HG02852 (cell line): ENCODE measurements at regions not wholly inside any gene's neighbourhood (a gene's known extent, or its start where the extent isn't known, plus 50 kb on each side); places are given as distances from the start of the nearest gene placed in this dataset.

Experiments
- ATAC-seq: cut with Tn5 transposase; IDR thresholded peaks from one replicate; pipeline ENCODE4 v1.9.1; 2021; ENCODE audit warnings: mild to moderate bottlenecking, moderate library complexity; ENCODE audit not compliant: unreplicated experiment

GRCh38 chr15:53307952-53308624 lies 451.4 kb downstream of the WDR72 start:
- ATAC-seq, result no peak

GRCh38 chr15:53305554-53305953 lies 453.9 kb downstream of the WDR72 start:
- ATAC-seq, result no peak

- no peak for ATAC-seq
Observed at GRCh38 chr15:53305101-53305500, 454.4 kb downstream of the WDR72 start.

- no peak for ATAC-seq
Observed at GRCh38 chr15:53297828-53298227, 461.6 kb downstream of the WDR72 start.

GRCh38 chr15:53296603-53297002 lies 462.9 kb downstream of the WDR72 start:
- ATAC-seq, result no peak

- ATAC-seq, result no peak
Observed at GRCh38 chr15:53295574-53295973, 463.9 kb downstream of the WDR72 start.

- no peak for ATAC-seq
Observed at GRCh38 chr15:53288542-53288941, 470.9 kb downstream of the WDR72 start.

GRCh38 chr15:53274630-53275029 lies 484.5 kb upstream of the ONECUT1 start:
- no peak for ATAC-seq

GRCh38 chr15:53272116-53272515 lies 482.0 kb upstream of the ONECUT1 start:
- ATAC-seq, result no peak

GRCh38 chr15:53266176-53266575 lies 476.0 kb upstream of the ONECUT1 start:
- ATAC-seq, result no peak

- no peak for ATAC-seq
Observed at GRCh38 chr15:53260647-53261046, 470.5 kb upstream of the ONECUT1 start.

- no peak for ATAC-seq
Observed at GRCh38 chr15:53256457-53256856, 466.3 kb upstream of the ONECUT1 start.

GRCh38 chr15:53256043-53256442 lies 465.9 kb upstream of the ONECUT1 start:
- no peak for ATAC-seq

GRCh38 chr15:53251996-53252395 lies 461.9 kb upstream of the ONECUT1 start:
- ATAC-seq, result no peak

GRCh38 chr15:53251523-53251922 lies 461.4 kb upstream of the ONECUT1 start:
- no peak for ATAC-seq

GRCh38 chr15:53247041-53247708 lies 457.0 kb upstream of the ONECUT1 start:
- no peak for ATAC-seq

GRCh38 chr15:53246404-53246803 lies 456.3 kb upstream of the ONECUT1 start:
- ATAC-seq, result no peak

- no peak for ATAC-seq
Observed at GRCh38 chr15:53233801-53234200, 443.7 kb upstream of the ONECUT1 start.

GRCh38 chr15:53230473-53230872 lies 440.3 kb upstream of the ONECUT1 start:
- no peak for ATAC-seq

GRCh38 chr15:53226559-53226958 lies 436.4 kb upstream of the ONECUT1 start:
- ATAC-seq, result no peak

- ATAC-seq, result no peak
Observed at GRCh38 chr15:53225781-53226180, 435.6 kb upstream of the ONECUT1 start.

GRCh38 chr15:53224371-53224770 lies 434.2 kb upstream of the ONECUT1 start:
- ATAC-seq, result no peak

GRCh38 chr15:53223815-53224214 lies 433.7 kb upstream of the ONECUT1 start:
- ATAC-seq, result no peak
